AG04449 (cell line): ENCODE measurements at regions not wholly inside any gene's neighbourhood (a gene's known extent, or its start where the extent isn't known, plus 50 kb on each side); places are given as distances from the start of the nearest gene placed in this dataset.
"Not testable (repeated sequence)": the region's sequence is repeated elsewhere in the genome, so short reads cannot be mapped to it uniquely, and the experiment has no call there.

Experiments
- CTCF ChIA-PET: fragments of 350-600 bp; formaldehyde crosslinking; extraction: SDS; loops from one replicate; lab custom pipeline; 2021; ENCODE audit warnings: antibody characterized with exemption; lab: Yijun Ruan, JAX
- POLR2A ChIA-PET: fragments of 400-600, 350-600 bp; formaldehyde crosslinking; extraction: SDS; loops from one replicate; lab custom pipeline; 2020; ENCODE audit warnings: antibody characterized with exemption, inconsistent platforms; lab: Yijun Ruan, JAX
- DNase-seq: peaks from one replicate; pipeline ENCODE4 v3.0.0-alpha.2; 2010; ENCODE audit warnings: low read depth, low spot score
- H3K4me3 ChIP-seq: 2 replicates; pipeline ENCODE4 v1.5.1; 2011; ENCODE audit warnings: low read depth, mild to moderate bottlenecking, control low read depth, low read length
- CTCF ChIP-seq: IDR thresholded peaks from one replicate; pipeline ENCODE4 v1.5.1; 2011; ENCODE audit warnings: mild to moderate bottlenecking, moderate library complexity, low read length, control low read depth, inconsistent platforms; ENCODE audit not compliant: insufficient read depth; ENCODE audit errors: missing control alignments

- ChIA-PET CTCF (no interaction called here), POLR2A (no interaction called here)
- no peak for TF ChIP-seq CTCF
- DNase-seq, result no peak
- no peak overlapping the region for H3K4me3 ChIP-seq
These were observed 65.8 kb upstream of the SLC35F5 start for GRCh38 chr2:113822087-113822815.

GRCh38 chr2:113818382-113818951 is 62.0 kb upstream of the SLC35F5 start:
- peak overlapping the region; percentile 24 for H3K4me3 ChIP-seq
- no peak for TF ChIP-seq CTCF
- ChIA-PET POLR2A (interaction anchor here (0.8 to 1.5 kb wide), 5 partner anchors 53 to 76 kb away, joined by 4 to 11 read pairs (median 6); partner anchors contain the start of genes ACTR3 and SLC35F5), CTCF (interaction anchor here (1.0 kb wide), 1 partner anchor 54 kb away, joined by 3 read pairs; no protein-coding TSS in a partner anchor)
- DNase-seq, result peak; percentile 99

GRCh38 chr2:113813396-113813795 is 57.0 kb upstream of the SLC35F5 start:
- CTCF ChIA-PET, H3K4me3 ChIP-seq, DNase-seq, POLR2A ChIA-PET: not testable (repeated sequence)

- no peak for DNase-seq
- no peak overlapping the region for H3K4me3 ChIP-seq
- no peak for TF ChIP-seq CTCF
- ChIA-PET POLR2A (interaction anchor here (0.5 to 0.9 kb wide), 3 partner anchors 44 to 77 kb away, joined by 3 read pairs; partner anchors contain the start of genes ACTR3 and SLC35F5), CTCF (no interaction called here)
These were observed 55.8 kb upstream of the SLC35F5 start for GRCh38 chr2:113812204-113812603.

GRCh38 chr2:113809076-113809736 is 52.8 kb upstream of the SLC35F5 start:
- TF ChIP-seq CTCF, result no peak
- CTCF ChIA-PET, result interaction anchor here (1.6 kb wide), 1 partner anchor 35 kb away, joined by 3 read pairs; no protein-coding TSS in a partner anchor
- no peak for DNase-seq
- POLR2A ChIA-PET, result no interaction called here
- H3K4me3 ChIP-seq, result no peak overlapping the region

- H3K4me3 ChIP-seq, result no peak overlapping the region
- TF ChIP-seq CTCF, result no peak
- DNase-seq, result no peak
- ChIA-PET POLR2A (no interaction called here), CTCF (no interaction called here)
These were observed 51.3 kb upstream of the SLC35F5 start for GRCh38 chr2:113807721-113808120.
